ENCODE measurements at regions not wholly inside any gene's neighbourhood (a gene's known extent, or its start where the extent isn't known, plus 50 kb on each side); places are given as distances from the start of the nearest gene placed in this dataset.

DNA sequence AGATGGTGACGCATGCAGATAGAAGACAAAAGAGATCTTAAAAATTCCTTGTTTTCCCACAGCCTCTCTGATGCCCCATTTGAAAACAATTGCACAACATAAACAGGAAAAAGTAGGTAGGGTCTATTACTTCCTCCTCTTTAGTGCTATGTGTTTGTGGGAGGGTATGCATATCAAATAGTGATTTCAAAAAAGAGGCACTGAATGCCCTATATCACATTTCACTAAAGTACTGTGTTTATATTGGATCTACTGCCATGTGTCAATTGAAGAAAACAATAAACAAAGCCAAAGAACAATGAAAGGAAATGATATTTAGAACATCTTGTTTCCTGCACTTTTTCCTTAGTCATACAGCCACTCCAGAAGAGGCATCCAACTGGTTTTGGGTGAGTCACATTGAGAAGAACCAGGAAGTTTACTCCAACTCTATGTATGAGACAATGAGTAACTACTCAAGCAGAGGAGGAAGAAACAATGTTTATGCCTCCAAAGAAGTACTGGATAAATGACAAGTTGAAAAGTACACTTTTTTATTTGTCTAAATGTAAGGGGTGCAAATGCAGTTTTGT lies 583.6 kb downstream of the FBXO15 start:
- H3K9me3 ChIP-seq (replicated peaks in 1 of 2; ENCODE audit: control insufficient read depth in 1 of 2, insufficient read depth in 1 of 2, low read length in 2 of 2) = no peaks in the 10 kb centered on the region

DNA sequence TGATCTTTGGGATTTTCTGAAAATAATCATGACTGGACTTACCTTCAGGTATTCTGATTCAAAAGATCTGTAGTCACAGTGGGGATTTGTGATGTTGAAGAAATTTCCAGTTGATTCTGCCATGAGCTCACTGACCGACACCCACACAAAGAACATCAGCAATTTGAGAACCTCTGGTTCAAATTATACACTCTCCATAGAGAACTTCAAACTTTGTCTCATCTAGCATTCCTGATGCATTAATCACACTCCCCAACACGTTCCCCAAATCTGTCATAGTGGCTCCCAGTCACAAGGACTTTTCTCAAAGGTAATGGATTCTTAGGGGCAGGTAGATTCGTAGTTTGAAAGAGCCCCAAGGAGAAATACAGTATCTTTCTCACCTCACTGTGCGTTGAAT lies 584.3 kb downstream of the FBXO15 start:
- H3K27me3 Mint-ChIP-seq (ENCODE audit: low read depth in 3 of 3) = no peaks in the 10 kb centered on the region
- Histone ChIP-seq H3K27ac (ENCODE audit: low read depth in 1 of 2, low read length in 2 of 2) (no peak overlapping the region), H3K4me3 (replicated peaks in 1 of 3; ENCODE audit: low read depth in 2 of 3, low read length in 3 of 3) (no peak overlapping the region), H3K9ac (ENCODE audit: insufficient read depth, low read length, poor library complexity, severe bottlenecking) (no peak overlapping the region), H3K9me3 (replicated peaks in 1 of 2; ENCODE audit: control insufficient read depth in 1 of 2, insufficient read depth in 1 of 2, low read length in 2 of 2) (no peaks in the 10 kb centered on the region), H3K79me2 (ENCODE audit: insufficient read depth, low read length) (no peaks in the 10 kb centered on the region), H4K20me1 (ENCODE audit: insufficient read depth, low read length) (no peaks in the 10 kb centered on the region), H3K27me3 (ENCODE audit: control insufficient read depth in 2 of 2, insufficient read depth in 2 of 2, low read length in 2 of 2) (no peaks in the 10 kb centered on the region), H3K4me2 (replicated peaks; ENCODE audit: extremely low read depth, low read length, poor library complexity, severe bottlenecking) (no peak overlapping the region), H2AFZ (ENCODE audit: insufficient read depth, low read depth, low read length, poor library complexity, severe bottlenecking) (no peak overlapping the region), H3K4me1 (ENCODE audit: control insufficient read depth in 1 of 2, insufficient read depth in 2 of 2, low read length in 2 of 2) (no peaks in the 10 kb centered on the region), H3K36me3 (replicated peaks in 1 of 2; ENCODE audit: control insufficient read depth in 1 of 2, insufficient read depth in 2 of 2, low read length in 2 of 2) (no peaks in the 10 kb centered on the region)
- H3K36me3 Mint-ChIP-seq = no peaks in the 10 kb centered on the region
- no peaks in the 10 kb centered on the region for H3K4me1 Mint-ChIP-seq
- TF ChIP-seq, protein P1, sequence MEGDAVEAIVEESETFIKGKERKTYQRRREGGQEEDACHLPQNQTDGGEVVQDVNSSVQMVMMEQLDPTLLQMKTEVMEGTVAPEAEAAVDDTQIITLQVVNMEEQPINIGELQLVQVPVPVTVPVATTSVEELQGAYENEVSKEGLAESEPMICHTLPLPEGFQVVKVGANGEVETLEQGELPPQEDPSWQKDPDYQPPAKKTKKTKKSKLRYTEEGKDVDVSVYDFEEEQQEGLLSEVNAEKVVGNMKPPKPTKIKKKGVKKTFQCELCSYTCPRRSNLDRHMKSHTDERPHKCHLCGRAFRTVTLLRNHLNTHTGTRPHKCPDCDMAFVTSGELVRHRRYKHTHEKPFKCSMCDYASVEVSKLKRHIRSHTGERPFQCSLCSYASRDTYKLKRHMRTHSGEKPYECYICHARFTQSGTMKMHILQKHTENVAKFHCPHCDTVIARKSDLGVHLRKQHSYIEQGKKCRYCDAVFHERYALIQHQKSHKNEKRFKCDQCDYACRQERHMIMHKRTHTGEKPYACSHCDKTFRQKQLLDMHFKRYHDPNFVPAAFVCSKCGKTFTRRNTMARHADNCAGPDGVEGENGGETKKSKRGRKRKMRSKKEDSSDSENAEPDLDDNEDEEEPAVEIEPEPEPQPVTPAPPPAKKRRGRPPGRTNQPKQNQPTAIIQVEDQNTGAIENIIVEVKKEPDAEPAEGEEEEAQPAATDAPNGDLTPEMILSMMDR (IDR thresholded peaks at IDR 0.05) = no peak
- H3K4me3 Mint-ChIP-seq = no peak overlapping the region
- no CpG with 5 or more reads among the region's 4 CpGs for WGBS (ENCODE audit: insufficient coverage)
- intact Hi-C loops (cut with micrococcal nuclease) = no loop called here
- peaks cover 0 to 4% (median 0%) of the 10 kb centered on the region in 7 donors for H3K9me3 Mint-ChIP-seq
- DNase-seq = no peak
- H3K27ac Mint-ChIP-seq = no peak overlapping the region

More for the DNA sequence above, 583.6 kb downstream of the FBXO15 start:
- DNase-seq = no peak
- Mint-ChIP-seq H3K27me3 (ENCODE audit: low read depth in 3 of 3) (no peaks in the 10 kb centered on the region), H3K9me3 (peaks cover 0 to 4% (median 0%) of the 10 kb centered on the region in 7 donors), H3K4me1 (no peaks in the 10 kb centered on the region), H3K27ac (no peak overlapping the region), H3K36me3 (no peaks in the 10 kb centered on the region), H3K4me3 (no peak overlapping the region)
- H3K4me1 ChIP-seq (ENCODE audit: control insufficient read depth in 1 of 2, insufficient read depth in 2 of 2, low read length in 2 of 2) = no peaks in the 10 kb centered on the region
- no peak overlapping the region for H3K27ac ChIP-seq (ENCODE audit: low read depth in 1 of 2, low read length in 2 of 2)
- intact Hi-C loops (cut with micrococcal nuclease) = no loop called here
- H4K20me1 ChIP-seq (ENCODE audit: insufficient read depth, low read length) = no peaks in the 10 kb centered on the region
- no peak overlapping the region for H3K9ac ChIP-seq (ENCODE audit: insufficient read depth, low read length, poor library complexity, severe bottlenecking)
- H3K79me2 ChIP-seq (ENCODE audit: insufficient read depth, low read length) = no peaks in the 10 kb centered on the region
- no peak overlapping the region for H3K4me2 ChIP-seq (replicated peaks; ENCODE audit: extremely low read depth, low read length, poor library complexity, severe bottlenecking)
- TF ChIP-seq, protein P1 (IDR thresholded peaks at IDR 0.05) = no peak
- no peak overlapping the region for H2AFZ ChIP-seq (ENCODE audit: insufficient read depth, low read depth, low read length, poor library complexity, severe bottlenecking)
- WGBS (ENCODE audit: insufficient coverage) = no CpG with 5 or more reads among the region's 1 CpG
- no peaks in the 10 kb centered on the region for H3K36me3 ChIP-seq (replicated peaks in 1 of 2; ENCODE audit: control insufficient read depth in 1 of 2, insufficient read depth in 2 of 2, low read length in 2 of 2)
- no peak overlapping the region for H3K4me3 ChIP-seq (replicated peaks in 1 of 3; ENCODE audit: low read depth in 2 of 3, low read length in 3 of 3)
- H3K27me3 ChIP-seq (ENCODE audit: control insufficient read depth in 2 of 2, insufficient read depth in 2 of 2, low read length in 2 of 2) = no peaks in the 10 kb centered on the region

Data from CD14-positive monocyte (primary cell).